ENCODE measurements at regions not wholly inside any gene's neighbourhood (a gene's known extent, or its start where the extent isn't known, plus 50 kb on each side); places are given as distances from the start of the nearest gene placed in this dataset.

DNA sequence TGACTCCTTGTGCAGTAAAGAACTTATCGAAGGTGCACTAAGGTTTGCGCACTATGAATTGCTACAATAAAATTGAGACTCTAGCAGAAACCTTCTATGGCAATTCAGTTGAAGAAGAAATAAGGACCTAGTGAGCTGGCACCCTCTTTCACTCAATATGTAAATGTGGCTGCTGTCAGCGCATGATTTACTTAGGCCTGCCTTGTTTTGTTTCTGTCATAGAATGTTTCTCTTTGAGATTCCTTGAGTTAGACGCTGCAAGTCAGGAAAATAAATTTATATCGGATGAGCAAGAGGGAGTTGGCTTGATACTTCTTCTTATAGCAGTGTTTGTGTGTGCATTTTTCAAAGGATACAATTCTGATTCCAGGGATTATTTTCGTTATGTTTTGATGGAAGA, 322.1 kb downstream of the BLID start:
- no peaks in the 10 kb centered on the region for H3K36me3 ChIP-seq (ENCODE audit: control insufficient read depth, insufficient read depth, low read length)
- no peak for DNase-seq (ENCODE audit: extremely low read depth, insufficient read length)
- TF ChIP-seq, protein P1, sequence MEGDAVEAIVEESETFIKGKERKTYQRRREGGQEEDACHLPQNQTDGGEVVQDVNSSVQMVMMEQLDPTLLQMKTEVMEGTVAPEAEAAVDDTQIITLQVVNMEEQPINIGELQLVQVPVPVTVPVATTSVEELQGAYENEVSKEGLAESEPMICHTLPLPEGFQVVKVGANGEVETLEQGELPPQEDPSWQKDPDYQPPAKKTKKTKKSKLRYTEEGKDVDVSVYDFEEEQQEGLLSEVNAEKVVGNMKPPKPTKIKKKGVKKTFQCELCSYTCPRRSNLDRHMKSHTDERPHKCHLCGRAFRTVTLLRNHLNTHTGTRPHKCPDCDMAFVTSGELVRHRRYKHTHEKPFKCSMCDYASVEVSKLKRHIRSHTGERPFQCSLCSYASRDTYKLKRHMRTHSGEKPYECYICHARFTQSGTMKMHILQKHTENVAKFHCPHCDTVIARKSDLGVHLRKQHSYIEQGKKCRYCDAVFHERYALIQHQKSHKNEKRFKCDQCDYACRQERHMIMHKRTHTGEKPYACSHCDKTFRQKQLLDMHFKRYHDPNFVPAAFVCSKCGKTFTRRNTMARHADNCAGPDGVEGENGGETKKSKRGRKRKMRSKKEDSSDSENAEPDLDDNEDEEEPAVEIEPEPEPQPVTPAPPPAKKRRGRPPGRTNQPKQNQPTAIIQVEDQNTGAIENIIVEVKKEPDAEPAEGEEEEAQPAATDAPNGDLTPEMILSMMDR (IDR thresholded peaks at IDR 0.05; ENCODE audit: insufficient read depth, low read length, poor library complexity, severe bottlenecking): no peak

DNA sequence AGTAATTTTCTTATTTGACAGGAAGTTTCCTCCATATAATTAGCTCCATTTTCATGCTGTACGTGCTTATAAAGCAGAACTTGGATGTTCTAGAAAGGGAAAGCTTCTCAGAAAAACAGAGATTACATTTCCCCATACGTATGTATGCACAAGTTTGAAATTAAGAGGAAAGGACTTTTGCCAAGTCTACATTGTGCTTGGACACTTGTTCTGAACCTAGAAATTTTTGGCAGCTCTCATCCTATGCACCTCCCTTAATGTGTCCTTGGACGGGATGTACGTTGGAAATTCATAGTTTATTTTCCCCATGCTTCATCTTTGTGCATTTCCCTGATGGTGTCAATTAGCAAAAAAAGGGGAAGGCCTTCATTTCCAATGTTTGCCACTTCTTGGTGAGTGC, 322.7 kb downstream of the BLID start:
- Histone ChIP-seq H3K27me3 (replicated peaks; ENCODE audit: control insufficient read depth, insufficient read depth, low read length) (no peaks in the 10 kb centered on the region; the same call in 1 of the 2 replicates), H3K4me3 (replicated peaks; ENCODE audit: low read depth, low read length) (no peak overlapping the region), H3K36me3 (ENCODE audit: control insufficient read depth, insufficient read depth, low read length) (no peaks in the 10 kb centered on the region)
- DNase-seq (ENCODE audit: extremely low read depth, insufficient read length): no peak
- TF ChIP-seq, protein P1 (IDR thresholded peaks at IDR 0.05; ENCODE audit: insufficient read depth, low read length, poor library complexity, severe bottlenecking): no peak

More for the DNA sequence above, 322.1 kb downstream of the BLID start:
- Histone ChIP-seq H3K27me3 (replicated peaks; ENCODE audit: control insufficient read depth, insufficient read depth, low read length) (no peaks in the 10 kb centered on the region; the same call in 1 of the 2 replicates), H3K4me3 (replicated peaks; ENCODE audit: low read depth, low read length) (no peak overlapping the region)

DNA sequence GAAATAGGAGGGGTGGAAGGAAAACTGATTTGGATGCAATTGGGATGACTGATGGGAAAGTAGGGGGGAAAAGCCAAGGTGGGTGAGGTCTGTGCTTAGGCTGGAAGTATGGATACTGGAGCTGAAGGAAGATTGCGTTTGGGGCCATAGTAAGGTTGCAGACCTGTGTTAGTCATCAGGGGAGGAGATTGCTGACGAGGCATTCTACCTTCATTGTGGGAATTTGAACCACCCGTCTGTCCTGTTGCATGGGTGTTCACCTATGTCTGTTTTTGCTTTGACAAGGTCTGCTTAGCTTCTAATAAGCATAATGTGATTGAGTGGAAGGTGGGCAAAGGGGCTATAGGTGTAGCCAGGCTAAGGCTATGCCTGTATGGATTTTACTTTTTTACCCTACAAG, 323.8 kb downstream of the BLID start:
- H3K27me3 ChIP-seq (replicated peaks; ENCODE audit: control insufficient read depth, insufficient read depth, low read length): no peaks in the 10 kb centered on the region; the same call in 1 of the 2 replicates
- no peak for DNase-seq (ENCODE audit: extremely low read depth, insufficient read length)
- no peak overlapping the region for H3K4me3 ChIP-seq (replicated peaks; ENCODE audit: low read depth, low read length)
- H3K36me3 ChIP-seq (ENCODE audit: control insufficient read depth, insufficient read depth, low read length): no peaks in the 10 kb centered on the region
- TF ChIP-seq, protein P1 (IDR thresholded peaks at IDR 0.05; ENCODE audit: insufficient read depth, low read length, poor library complexity, severe bottlenecking): no peak

DNA sequence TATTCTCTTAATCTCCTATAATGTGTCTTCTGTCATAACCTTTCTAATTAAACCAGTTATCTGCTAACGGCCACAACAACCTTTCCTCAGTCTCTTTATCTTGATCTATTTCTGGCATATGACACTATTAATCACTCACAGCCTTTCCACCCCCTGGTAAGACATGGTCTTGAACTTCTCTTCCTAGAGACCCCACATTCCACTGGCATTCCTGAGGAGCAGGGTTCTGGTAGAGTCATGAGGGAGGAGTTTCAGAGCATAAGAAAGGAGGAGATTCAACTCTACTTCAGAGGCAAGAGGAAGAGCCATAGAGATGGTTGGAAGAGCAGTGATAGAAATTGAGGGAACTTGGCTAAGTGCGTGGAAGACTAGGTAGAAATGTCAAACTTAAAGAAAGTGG, 325.6 kb downstream of the BLID start:
- no peaks in the 10 kb centered on the region for H3K36me3 ChIP-seq (ENCODE audit: control insufficient read depth, insufficient read depth, low read length)

DNA sequence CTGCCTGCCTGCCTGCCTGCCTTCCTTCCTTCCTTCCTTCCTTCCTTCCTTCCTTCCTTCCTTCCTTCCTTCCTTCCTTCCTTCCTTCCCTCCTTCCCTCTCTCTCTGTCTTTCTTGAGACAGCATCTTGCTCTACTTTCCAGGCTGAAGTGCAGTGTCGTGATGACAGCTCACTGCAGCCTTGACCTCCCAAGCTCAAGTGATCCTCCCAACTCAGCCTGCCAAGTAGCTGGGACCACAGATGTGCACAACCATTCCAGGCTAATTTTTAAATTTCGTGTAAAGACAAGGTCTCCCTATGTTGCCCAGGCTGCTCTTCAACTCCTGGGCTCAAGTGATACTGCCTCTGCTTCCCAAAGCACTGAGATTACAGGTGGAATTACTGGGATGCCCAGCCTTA, 328.2 kb upstream of the SORL1-AS1 start:
- H3K36me3 ChIP-seq (ENCODE audit: control insufficient read depth, insufficient read depth, low read length): no peaks in the 10 kb centered on the region
- no peak overlapping the region for H3K4me3 ChIP-seq (replicated peaks; ENCODE audit: low read depth, low read length)
- no peak for DNase-seq (ENCODE audit: extremely low read depth, insufficient read length)
- TF ChIP-seq, protein P1 (IDR thresholded peaks at IDR 0.05; ENCODE audit: insufficient read depth, low read length, poor library complexity, severe bottlenecking): no peak
- no peaks in the 10 kb centered on the region; the same call in 1 of the 2 replicates for H3K27me3 ChIP-seq (replicated peaks; ENCODE audit: control insufficient read depth, insufficient read depth, low read length)

More for the DNA sequence above, 325.6 kb downstream of the BLID start:
- no peak for DNase-seq (ENCODE audit: extremely low read depth, insufficient read length)
- Histone ChIP-seq H3K4me3 (replicated peaks; ENCODE audit: low read depth, low read length) (no peak overlapping the region), H3K27me3 (replicated peaks; ENCODE audit: control insufficient read depth, insufficient read depth, low read length) (no peaks in the 10 kb centered on the region; the same call in 1 of the 2 replicates)
- TF ChIP-seq, protein P1 (IDR thresholded peaks at IDR 0.05; ENCODE audit: insufficient read depth, low read length, poor library complexity, severe bottlenecking): no peak

DNA sequence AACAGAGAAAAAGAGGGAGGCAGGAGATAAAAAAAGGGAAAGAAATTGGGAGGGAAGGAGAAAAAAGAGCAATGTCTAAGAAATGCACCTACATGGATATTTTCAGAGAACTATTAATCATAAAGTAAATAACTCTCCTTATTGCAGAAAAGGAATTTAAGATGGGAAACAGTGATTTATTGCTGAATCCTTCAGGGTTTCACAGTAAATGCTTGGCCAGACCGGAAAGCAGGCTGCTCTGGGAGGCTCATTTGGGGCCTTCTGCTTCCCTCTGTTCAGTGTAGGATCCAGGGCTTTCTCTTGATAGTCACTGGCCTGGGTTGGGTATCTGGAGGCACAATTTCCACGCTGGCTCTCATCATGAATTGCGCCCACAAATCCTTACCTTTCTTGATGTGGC, 324.3 kb upstream of the SORL1-AS1 start:
- no peak for DNase-seq (ENCODE audit: extremely low read depth, insufficient read length)

More for the DNA sequence above, 324.3 kb upstream of the SORL1-AS1 start:
- Histone ChIP-seq H3K4me3 (replicated peaks; ENCODE audit: low read depth, low read length) (no peak overlapping the region), H3K27me3 (replicated peaks; ENCODE audit: control insufficient read depth, insufficient read depth, low read length) (no peaks in the 10 kb centered on the region; the same call in 1 of the 2 replicates), H3K36me3 (ENCODE audit: control insufficient read depth, insufficient read depth, low read length) (no peaks in the 10 kb centered on the region)
- TF ChIP-seq, protein P1 (IDR thresholded peaks at IDR 0.05; ENCODE audit: insufficient read depth, low read length, poor library complexity, severe bottlenecking): no peak
